ENCODE measurements at regions not wholly inside any gene's neighbourhood (a gene's known extent, or its start where the extent isn't known, plus 50 kb on each side); places are given as distances from the start of the nearest gene placed in this dataset.

DNA sequence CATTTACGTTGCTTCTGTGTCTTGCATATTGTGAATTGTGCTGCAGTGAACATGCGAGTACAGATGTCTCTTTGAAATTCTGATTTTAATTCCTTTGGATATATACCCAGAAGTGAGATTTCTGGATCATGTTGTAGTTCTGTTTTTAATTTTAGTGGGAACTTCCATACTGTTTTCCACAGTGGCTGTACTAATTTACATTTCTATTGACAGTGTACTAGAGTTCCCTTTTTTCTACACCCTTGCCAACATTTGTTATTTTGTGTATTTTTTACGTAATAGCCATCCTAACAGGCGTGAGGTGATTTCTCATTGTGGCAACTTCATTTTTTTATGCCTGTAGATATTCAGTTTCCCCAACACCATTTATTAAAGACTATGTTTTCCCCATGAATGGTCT is 144.7 kb upstream of the INHBA start:
- Mint-ChIP-seq H3K27me3 (ENCODE audit: unreplicated experiment) (no peaks in the 10 kb centered on the region), H3K4me3 (ENCODE audit: unreplicated experiment) (no peak overlapping the region), H3K27ac (ENCODE audit: unreplicated experiment) (no peak overlapping the region), H3K36me3 (ENCODE audit: low read depth, unreplicated experiment) (no peaks in the 10 kb centered on the region), H3K4me1 (ENCODE audit: unreplicated experiment) (no peaks in the 10 kb centered on the region), H3K9me3 (ENCODE audit: unreplicated experiment) (no peaks in the 10 kb centered on the region)
- TF ChIP-seq, protein P1, sequence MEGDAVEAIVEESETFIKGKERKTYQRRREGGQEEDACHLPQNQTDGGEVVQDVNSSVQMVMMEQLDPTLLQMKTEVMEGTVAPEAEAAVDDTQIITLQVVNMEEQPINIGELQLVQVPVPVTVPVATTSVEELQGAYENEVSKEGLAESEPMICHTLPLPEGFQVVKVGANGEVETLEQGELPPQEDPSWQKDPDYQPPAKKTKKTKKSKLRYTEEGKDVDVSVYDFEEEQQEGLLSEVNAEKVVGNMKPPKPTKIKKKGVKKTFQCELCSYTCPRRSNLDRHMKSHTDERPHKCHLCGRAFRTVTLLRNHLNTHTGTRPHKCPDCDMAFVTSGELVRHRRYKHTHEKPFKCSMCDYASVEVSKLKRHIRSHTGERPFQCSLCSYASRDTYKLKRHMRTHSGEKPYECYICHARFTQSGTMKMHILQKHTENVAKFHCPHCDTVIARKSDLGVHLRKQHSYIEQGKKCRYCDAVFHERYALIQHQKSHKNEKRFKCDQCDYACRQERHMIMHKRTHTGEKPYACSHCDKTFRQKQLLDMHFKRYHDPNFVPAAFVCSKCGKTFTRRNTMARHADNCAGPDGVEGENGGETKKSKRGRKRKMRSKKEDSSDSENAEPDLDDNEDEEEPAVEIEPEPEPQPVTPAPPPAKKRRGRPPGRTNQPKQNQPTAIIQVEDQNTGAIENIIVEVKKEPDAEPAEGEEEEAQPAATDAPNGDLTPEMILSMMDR (IDR thresholded peaks at IDR 0.05; ENCODE audit: unreplicated experiment) = no peak
- DNase-seq (ENCODE audit: low spot score) = no peak

- no peak overlapping the region for H3K27ac Mint-ChIP-seq (ENCODE audit: unreplicated experiment)
- H3K9me3 Mint-ChIP-seq (ENCODE audit: unreplicated experiment) = no peaks in the 10 kb centered on the region
- TF ChIP-seq, protein P1 (IDR thresholded peaks at IDR 0.05; ENCODE audit: unreplicated experiment) = no peak
- H3K4me1 Mint-ChIP-seq (ENCODE audit: unreplicated experiment) = no peaks in the 10 kb centered on the region
- no peak for DNase-seq (ENCODE audit: low spot score)
- no peaks in the 10 kb centered on the region for H3K27me3 Mint-ChIP-seq (ENCODE audit: unreplicated experiment)
- no peak overlapping the region for H3K4me3 Mint-ChIP-seq (ENCODE audit: unreplicated experiment)
- no peaks in the 10 kb centered on the region for H3K36me3 Mint-ChIP-seq (ENCODE audit: low read depth, unreplicated experiment)
Measured at GRCh38 chr7:41847151-41847550, 144.3 kb upstream of the INHBA start.

DNA sequence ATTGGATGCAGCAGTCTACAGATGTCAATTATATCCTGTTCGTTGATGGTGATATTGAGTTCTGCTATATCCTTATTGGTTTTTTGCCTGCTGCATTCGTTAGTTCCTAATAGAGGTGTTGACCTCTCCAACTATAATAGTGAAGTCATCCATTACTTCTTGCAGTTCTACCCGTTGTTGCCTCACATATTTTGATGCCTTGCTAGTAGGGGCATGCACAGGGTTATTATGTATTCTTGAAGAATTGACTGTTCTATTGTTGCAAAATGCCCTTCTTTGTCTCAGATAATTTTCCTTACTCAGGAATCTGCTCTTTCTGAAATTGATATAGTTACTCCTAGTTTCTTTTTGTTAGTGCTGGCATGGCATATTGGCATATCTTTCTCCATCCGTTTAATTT is 140.1 kb upstream of the INHBA start:
- Mint-ChIP-seq H3K4me3 (ENCODE audit: unreplicated experiment) (no peak overlapping the region), H3K36me3 (ENCODE audit: low read depth, unreplicated experiment) (no peaks in the 10 kb centered on the region), H3K4me1 (ENCODE audit: unreplicated experiment) (no peaks in the 10 kb centered on the region), H3K9me3 (ENCODE audit: unreplicated experiment) (no peaks in the 10 kb centered on the region), H3K27me3 (ENCODE audit: unreplicated experiment) (no peaks in the 10 kb centered on the region), H3K27ac (ENCODE audit: unreplicated experiment) (no peak overlapping the region)
- no peak for DNase-seq (ENCODE audit: low spot score)
- TF ChIP-seq, protein P1 (IDR thresholded peaks at IDR 0.05; ENCODE audit: unreplicated experiment) = no peak

GRCh38 chr7:41837916-41838315 is 135.0 kb upstream of the INHBA start:
- H3K9me3 Mint-ChIP-seq (ENCODE audit: unreplicated experiment) = no peaks in the 10 kb centered on the region
- TF ChIP-seq, protein P1 (IDR thresholded peaks at IDR 0.05; ENCODE audit: unreplicated experiment) = no peak
- no peak overlapping the region for H3K27ac Mint-ChIP-seq (ENCODE audit: unreplicated experiment)
- H3K36me3 Mint-ChIP-seq (ENCODE audit: low read depth, unreplicated experiment) = no peaks in the 10 kb centered on the region
- H3K27me3 Mint-ChIP-seq (ENCODE audit: unreplicated experiment) = no peaks in the 10 kb centered on the region
- no peak overlapping the region for H3K4me3 Mint-ChIP-seq (ENCODE audit: unreplicated experiment)
- peaks cover 2% of the 10 kb centered on the region for H3K4me1 Mint-ChIP-seq (ENCODE audit: unreplicated experiment)
- no peak for DNase-seq (ENCODE audit: low spot score)

- no peaks in the 10 kb centered on the region for H3K36me3 Mint-ChIP-seq (ENCODE audit: low read depth, unreplicated experiment)
- H3K27ac Mint-ChIP-seq (ENCODE audit: unreplicated experiment) = no peak overlapping the region
- H3K4me1 Mint-ChIP-seq (ENCODE audit: unreplicated experiment) = peaks cover 2% of the 10 kb centered on the region
- TF ChIP-seq, protein P1 (IDR thresholded peaks at IDR 0.05; ENCODE audit: unreplicated experiment) = no peak
- H3K27me3 Mint-ChIP-seq (ENCODE audit: unreplicated experiment) = no peaks in the 10 kb centered on the region
- peaks cover 6% of the 10 kb centered on the region for H3K9me3 Mint-ChIP-seq (ENCODE audit: unreplicated experiment)
- no peak for DNase-seq (ENCODE audit: low spot score)
- H3K4me3 Mint-ChIP-seq (ENCODE audit: unreplicated experiment) = no peak overlapping the region
Measured at GRCh38 chr7:41835976-41836530, 133.2 kb upstream of the INHBA start.

All from endothelial cell (in vitro differentiated cells).